Ascending aorta (tissue), 2 donors: ENCODE measurements at regions not wholly inside any gene's neighbourhood (a gene's known extent, or its start where the extent isn't known, plus 50 kb on each side); places are given as distances from the start of the nearest gene placed in this dataset.

Experiments used
- DNase-seq, 2 donors: peaks; one replicate each; pipeline ENCODE4 v3.0.0-alpha.2; 2019; ENCODE audit warnings: low spot score in 2 of 2
- H3K27ac ChIP-seq, 2 donors: fragments of 200-600 bp; sonication (generic); one replicate each; pipeline ENCODE4 v1.5.1; 2016 to 2017; ENCODE audit warnings: mild to moderate bottlenecking in 1 of 2
- H3K27me3 ChIP-seq: fragments of 200-600 bp; sonication (generic); one replicate; pipeline ENCODE4 v1.5.1; 2017
- H3K36me3 ChIP-seq, 2 donors: fragments of 200-600 bp; sonication (generic); one replicate each; pipeline ENCODE4 v1.5.1; 2016
- H3K4me1 ChIP-seq, 2 donors: fragments of 200-600 bp; sonication (generic); one replicate each; pipeline ENCODE4 v1.5.1; 2016 to 2017; ENCODE audit warnings: mild to moderate bottlenecking in 1 of 2
- H3K4me3 ChIP-seq, 2 donors: fragments of 200-600 bp; sonication (generic); one replicate each; pipeline ENCODE4 v1.5.1; 2016 to 2017; ENCODE audit warnings: mild to moderate bottlenecking in 1 of 2
- H3K9me3 ChIP-seq, 2 donors: fragments of 200-600 bp; sonication (generic); one replicate each; pipeline ENCODE4 v1.5.1; 2016
- intact Hi-C: fragments of 100-400 bp; cut with DNase I; formaldehyde crosslinking; loops from one replicate; pipeline ENCODE4 v1.15.1; 2023
- TF ChIP-seq, protein P1 (sequence below), 3 experiments: fragments of 200-600 bp in 2 of 3; fragments of 450-650 bp in 1 of 3; sonication (generic) in 2 of 3; IDR thresholded peaks; one replicate each; pipeline ENCODE4 v1.5.1; 2016 to 2019; ENCODE audit warnings: antibody characterized with exemption in 3 of 3, mild to moderate bottlenecking in 1 of 3, moderate library complexity in 1 of 3

DNA sequence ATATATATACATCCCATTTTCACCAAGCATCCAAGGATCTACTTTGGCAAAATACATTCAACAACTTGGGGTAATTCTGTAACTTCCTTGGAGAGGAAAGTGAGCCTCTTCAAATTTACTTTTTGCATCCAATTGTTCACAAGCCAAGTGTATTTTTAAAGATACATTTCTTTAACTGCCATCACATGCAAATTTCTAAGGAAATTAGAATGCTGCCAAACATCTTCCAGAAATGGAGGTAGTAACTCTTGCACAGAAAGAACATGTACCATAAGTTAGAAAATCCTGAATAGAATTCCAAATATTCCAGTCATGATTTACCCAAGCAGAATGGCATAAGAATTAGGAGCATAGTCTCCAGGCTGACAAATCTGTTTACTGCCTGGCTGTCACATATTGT lies 220.5 kb upstream of the NWD2 start:
- intact Hi-C loops: no loop called here
- no peaks in the 10 kb centered on the region for H3K27me3 ChIP-seq
- TF ChIP-seq, protein P1, sequence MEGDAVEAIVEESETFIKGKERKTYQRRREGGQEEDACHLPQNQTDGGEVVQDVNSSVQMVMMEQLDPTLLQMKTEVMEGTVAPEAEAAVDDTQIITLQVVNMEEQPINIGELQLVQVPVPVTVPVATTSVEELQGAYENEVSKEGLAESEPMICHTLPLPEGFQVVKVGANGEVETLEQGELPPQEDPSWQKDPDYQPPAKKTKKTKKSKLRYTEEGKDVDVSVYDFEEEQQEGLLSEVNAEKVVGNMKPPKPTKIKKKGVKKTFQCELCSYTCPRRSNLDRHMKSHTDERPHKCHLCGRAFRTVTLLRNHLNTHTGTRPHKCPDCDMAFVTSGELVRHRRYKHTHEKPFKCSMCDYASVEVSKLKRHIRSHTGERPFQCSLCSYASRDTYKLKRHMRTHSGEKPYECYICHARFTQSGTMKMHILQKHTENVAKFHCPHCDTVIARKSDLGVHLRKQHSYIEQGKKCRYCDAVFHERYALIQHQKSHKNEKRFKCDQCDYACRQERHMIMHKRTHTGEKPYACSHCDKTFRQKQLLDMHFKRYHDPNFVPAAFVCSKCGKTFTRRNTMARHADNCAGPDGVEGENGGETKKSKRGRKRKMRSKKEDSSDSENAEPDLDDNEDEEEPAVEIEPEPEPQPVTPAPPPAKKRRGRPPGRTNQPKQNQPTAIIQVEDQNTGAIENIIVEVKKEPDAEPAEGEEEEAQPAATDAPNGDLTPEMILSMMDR (IDR thresholded peaks at IDR 0.05): no peak
- DNase-seq: no peak
- no peak overlapping the region for H3K27ac ChIP-seq
- no peak overlapping the region for H3K4me3 ChIP-seq
- no peaks in the 10 kb centered on the region for H3K36me3 ChIP-seq
- no peaks in the 10 kb centered on the region for H3K9me3 ChIP-seq
- H3K4me1 ChIP-seq: no peaks in the 10 kb centered on the region

DNA sequence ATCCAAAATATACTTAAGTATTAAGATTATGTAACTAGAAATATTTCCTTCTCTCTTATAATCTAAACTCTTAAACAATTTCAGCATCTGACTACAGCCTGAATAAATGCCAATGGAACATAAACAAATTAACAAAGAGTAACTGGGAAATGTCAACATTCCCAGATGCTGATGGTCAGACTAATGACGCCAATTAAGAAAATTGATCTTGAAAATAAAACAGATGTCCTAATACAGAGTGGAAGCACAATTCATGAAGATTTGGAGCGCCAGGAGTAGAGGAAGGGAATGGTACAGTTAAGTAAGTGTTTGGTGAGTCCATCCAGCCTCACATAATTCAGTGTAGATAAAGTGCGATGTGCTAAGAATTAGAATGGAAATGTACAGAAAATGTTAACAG lies 203.7 kb upstream of the NWD2 start:
- H3K27ac ChIP-seq: no peak overlapping the region
- DNase-seq: no peak
- H3K9me3 ChIP-seq: no peaks in the 10 kb centered on the region
- no peaks in the 10 kb centered on the region for H3K27me3 ChIP-seq
- H3K4me1 ChIP-seq: no peaks in the 10 kb centered on the region
- H3K4me3 ChIP-seq: no peak overlapping the region
- TF ChIP-seq, protein P1 (IDR thresholded peaks at IDR 0.05): no peak
- no peaks in the 10 kb centered on the region for H3K36me3 ChIP-seq
- intact Hi-C loops: no loop called here

DNA sequence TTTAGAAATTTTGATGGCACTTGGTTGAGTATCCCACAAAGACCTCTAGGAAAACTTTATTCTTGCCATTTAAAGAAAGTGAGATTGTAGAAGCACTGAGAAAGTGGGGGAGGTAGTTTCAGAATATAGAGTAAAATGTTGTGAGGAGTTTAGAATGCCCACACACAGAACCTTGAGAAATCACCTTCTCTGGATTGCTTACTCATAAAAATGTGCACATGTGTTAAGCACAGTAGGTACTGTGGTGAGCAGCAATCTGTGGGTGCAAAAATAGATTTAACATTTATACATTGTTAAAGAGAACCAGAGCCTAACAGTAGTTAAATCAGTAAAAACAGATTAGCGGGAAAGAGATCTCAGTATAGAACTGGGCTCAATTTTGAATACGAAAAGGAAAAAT lies 201.2 kb upstream of the NWD2 start:
- DNase-seq: no peak
- Histone ChIP-seq H3K27ac (no peak overlapping the region), H3K27me3 (no peaks in the 10 kb centered on the region), H3K36me3 (no peaks in the 10 kb centered on the region), H3K4me3 (no peak overlapping the region), H3K9me3 (no peaks in the 10 kb centered on the region), H3K4me1 (no peaks in the 10 kb centered on the region)
- intact Hi-C loops: no loop called here
- TF ChIP-seq, protein P1 (IDR thresholded peaks at IDR 0.05): no peak

DNA sequence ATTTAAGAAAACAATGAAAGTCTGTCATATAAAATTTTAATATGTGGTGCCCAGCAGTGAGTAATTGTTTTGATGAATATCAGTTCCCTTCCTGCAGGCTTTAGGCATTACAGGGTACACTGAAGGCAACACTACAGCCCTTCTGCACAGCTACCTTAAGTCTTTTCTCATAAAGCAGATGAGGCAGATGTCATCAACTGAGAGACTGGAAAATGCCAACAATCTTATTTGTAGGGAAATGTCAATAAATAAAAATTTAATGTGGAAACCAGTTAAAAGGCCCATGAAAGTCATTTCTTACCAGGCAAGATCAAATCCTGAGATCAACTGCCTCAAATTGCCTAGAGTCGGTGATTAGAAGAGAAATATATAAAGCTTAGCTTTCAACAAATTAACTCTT lies 193.4 kb upstream of the NWD2 start:
- DNase-seq: no peak
- intact Hi-C loops: no loop called here
- Histone ChIP-seq H3K27me3 (no peaks in the 10 kb centered on the region), H3K36me3 (no peaks in the 10 kb centered on the region), H3K27ac (no peak overlapping the region), H3K9me3 (no peaks in the 10 kb centered on the region), H3K4me3 (no peak overlapping the region), H3K4me1 (no peaks in the 10 kb centered on the region)
- TF ChIP-seq, protein P1 (IDR thresholded peaks at IDR 0.05): no peak

DNA sequence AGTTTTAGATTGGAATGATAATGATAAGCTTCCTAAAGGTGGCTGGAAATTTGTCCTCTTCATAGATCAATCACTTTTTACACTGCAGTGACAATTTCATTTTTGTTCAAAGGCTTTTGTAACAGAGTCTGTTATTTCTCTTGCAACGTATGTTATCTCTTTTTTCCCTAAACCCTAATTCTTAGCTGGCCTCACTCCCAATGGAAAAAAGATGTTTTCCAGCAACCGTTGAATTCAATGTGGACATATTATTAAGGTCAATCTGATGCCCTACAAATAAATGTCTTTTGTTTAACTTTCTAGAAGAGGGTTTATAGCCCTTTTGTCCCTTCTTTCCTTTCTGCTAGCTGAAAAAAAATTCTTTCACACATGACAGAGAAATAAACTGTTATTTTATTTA lies 192.7 kb upstream of the NWD2 start:
- Histone ChIP-seq H3K4me1 (no peaks in the 10 kb centered on the region), H3K36me3 (no peaks in the 10 kb centered on the region), H3K27me3 (no peaks in the 10 kb centered on the region), H3K27ac (no peak overlapping the region), H3K9me3 (no peaks in the 10 kb centered on the region), H3K4me3 (no peak overlapping the region)
- TF ChIP-seq, protein P1 (IDR thresholded peaks at IDR 0.05): no peak
- intact Hi-C loops: no loop called here
- no peak for DNase-seq

DNA sequence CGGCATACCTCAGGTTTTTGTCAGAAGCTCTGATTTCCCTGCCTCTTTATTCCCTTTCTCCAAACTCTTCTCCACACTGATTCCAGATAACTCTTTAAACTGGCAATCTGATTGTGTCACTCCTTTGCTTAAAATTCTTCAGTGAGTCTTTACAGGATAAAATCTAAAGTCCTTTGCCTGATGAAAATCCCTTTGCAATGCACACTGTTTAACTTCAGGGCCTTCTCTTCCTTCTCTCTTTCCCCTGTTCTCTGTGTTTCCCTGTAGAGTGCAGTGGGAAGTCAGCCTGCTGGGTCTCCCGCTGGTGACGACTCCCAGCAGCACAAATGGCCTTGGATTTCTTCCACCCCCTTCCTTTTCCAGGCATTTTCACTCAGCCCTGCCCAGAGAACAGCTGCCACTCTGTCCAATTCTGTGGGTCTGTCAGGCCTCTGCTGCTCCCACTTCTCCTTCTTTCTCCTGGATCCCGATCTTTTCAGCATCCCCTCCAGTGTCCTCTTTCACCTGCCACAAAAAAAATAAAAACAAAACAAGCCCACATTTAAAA lies 189.9 kb upstream of the NWD2 start:
- Histone ChIP-seq H3K4me3 (no peak overlapping the region), H3K27me3 (no peaks in the 10 kb centered on the region), H3K27ac (no peak overlapping the region), H3K36me3 (no peaks in the 10 kb centered on the region), H3K9me3 (no peaks in the 10 kb centered on the region), H3K4me1 (no peaks in the 10 kb centered on the region)
- intact Hi-C loops: no loop called here
- TF ChIP-seq, protein P1 (IDR thresholded peaks at IDR 0.05): no peak
- no peak for DNase-seq
